GM19463 (cell line): ENCODE measurements at regions not wholly inside any gene's neighbourhood (a gene's known extent, or its start where the extent isn't known, plus 50 kb on each side); places are given as distances from the start of the nearest gene placed in this dataset.
"Not testable (repeated sequence)": the region's sequence is repeated elsewhere in the genome, so short reads cannot be mapped to it uniquely, and the experiment has no call there.

Experiments used
- ATAC-seq: cut with Tn5 transposase; IDR thresholded peaks from one replicate; pipeline ENCODE4 v1.9.1; 2021; ENCODE audit warnings: mild to moderate bottlenecking, moderate library complexity; ENCODE audit not compliant: unreplicated experiment

- no peak for ATAC-seq
Measured at GRCh38 chr5:130845049-130845765, 319.8 kb downstream of the HINT1 start.

- peak; percentile 83 for ATAC-seq
Measured at GRCh38 chr5:130836729-130837649, 328.1 kb downstream of the HINT1 start.

- ATAC-seq: not testable (repeated sequence)
Measured at GRCh38 chr5:130817598-130818384, 347.3 kb downstream of the HINT1 start.

- ATAC-seq: no peak
Measured at GRCh38 chr5:130815246-130815645, 349.8 kb downstream of the HINT1 start.

- ATAC-seq: no peak
Measured at GRCh38 chr5:130808691-130809090, 356.4 kb downstream of the HINT1 start.

- no peak for ATAC-seq
Measured at GRCh38 chr5:130805648-130806047, 359.4 kb downstream of the HINT1 start.

GRCh38 chr5:130805036-130805435 is 360.0 kb downstream of the HINT1 start:
- no peak for ATAC-seq

- ATAC-seq: no peak
Measured at GRCh38 chr5:130801963-130802362, 363.1 kb downstream of the HINT1 start.

- no peak for ATAC-seq
Measured at GRCh38 chr5:130799015-130799414, 366.0 kb downstream of the HINT1 start.

- no peak for ATAC-seq
Measured at GRCh38 chr5:130797303-130797702, 367.8 kb downstream of the HINT1 start.

- ATAC-seq: no peak
Measured at GRCh38 chr5:130796902-130797301, 368.2 kb downstream of the HINT1 start.

GRCh38 chr5:130796032-130796431 is 369.0 kb downstream of the HINT1 start:
- ATAC-seq: no peak

- ATAC-seq: peak; percentile 68
Measured at GRCh38 chr5:130795037-130795436, 370.0 kb downstream of the HINT1 start.

GRCh38 chr5:130777794-130778193 is 387.3 kb downstream of the HINT1 start:
- ATAC-seq: no peak

GRCh38 chr5:130773813-130774212 is 391.2 kb downstream of the HINT1 start:
- no peak for ATAC-seq

- ATAC-seq: no peak
Measured at GRCh38 chr5:130762031-130762430, 403.0 kb downstream of the HINT1 start.

GRCh38 chr5:130759061-130759460 is 406.0 kb downstream of the HINT1 start:
- ATAC-seq: no peak

- ATAC-seq: no peak
Measured at GRCh38 chr5:130747556-130747955, 417.5 kb downstream of the HINT1 start.

GRCh38 chr5:130746641-130747040 is 418.4 kb downstream of the HINT1 start:
- not testable (repeated sequence) for ATAC-seq

GRCh38 chr5:130743092-130743491 is 422.0 kb downstream of the HINT1 start:
- ATAC-seq: no peak

GRCh38 chr5:130740047-130740569 is 424.9 kb downstream of the HINT1 start:
- no peak for ATAC-seq
